ENCODE measurements at regions not wholly inside any gene's neighbourhood (a gene's known extent, or its start where the extent isn't known, plus 50 kb on each side); places are given as distances from the start of the nearest gene placed in this dataset.
"Not testable (repeated sequence)": the region's sequence is repeated elsewhere in the genome, so short reads cannot be mapped to it uniquely, and the experiment has no call there.

- no peak for DNase-seq (ENCODE audit: low read depth in 4 of 4, low spot score in 3 of 4)
Observed at GRCh38 chr3:11739706-11740105, 96.0 kb upstream of the VGLL4 start.

GRCh38 chr3:11739123-11739522 is 95.4 kb upstream of the VGLL4 start:
- DNase-seq (ENCODE audit: low read depth in 4 of 4, low spot score in 3 of 4), result no peak

- DNase-seq (ENCODE audit: low read depth in 4 of 4, low spot score in 3 of 4), result no peak
Observed at GRCh38 chr3:11737742-11738141, 94.0 kb upstream of the VGLL4 start.

GRCh38 chr3:11736136-11736833 is 92.6 kb upstream of the VGLL4 start:
- DNase-seq (ENCODE audit: low read depth in 4 of 4, low spot score in 3 of 4), result no peak

GRCh38 chr3:11735638-11736037 is 91.9 kb upstream of the VGLL4 start:
- no peak for DNase-seq (ENCODE audit: low read depth in 4 of 4, low spot score in 3 of 4)

GRCh38 chr3:11735111-11735510 is 91.4 kb upstream of the VGLL4 start:
- DNase-seq (ENCODE audit: low read depth in 4 of 4, low spot score in 3 of 4), result not testable (repeated sequence)

GRCh38 chr3:11733914-11734313 is 90.2 kb upstream of the VGLL4 start:
- no peak for DNase-seq (ENCODE audit: low read depth in 4 of 4, low spot score in 3 of 4)

GRCh38 chr3:11727207-11727606 is 83.5 kb upstream of the VGLL4 start:
- DNase-seq (ENCODE audit: low read depth in 4 of 4, low spot score in 3 of 4), result no peak

- no peak for DNase-seq (ENCODE audit: low read depth in 4 of 4, low spot score in 3 of 4)
Observed at GRCh38 chr3:11726146-11726545, 82.4 kb upstream of the VGLL4 start.

GRCh38 chr3:11725340-11725641 is 81.6 kb upstream of the VGLL4 start:
- DNase-seq (ENCODE audit: low read depth in 4 of 4, low spot score in 3 of 4), result not testable (repeated sequence)

- no peak for DNase-seq (ENCODE audit: low read depth in 4 of 4, low spot score in 3 of 4)
Observed at GRCh38 chr3:11724615-11725339, 81.1 kb upstream of the VGLL4 start.

- DNase-seq (ENCODE audit: low read depth in 4 of 4, low spot score in 3 of 4), result no peak
Observed at GRCh38 chr3:11721479-11721878, 77.8 kb upstream of the VGLL4 start.

- peak in 1 of 4 donors; percentile 14 for DNase-seq (ENCODE audit: low read depth in 4 of 4, low spot score in 3 of 4)
Observed at GRCh38 chr3:11720917-11721411, 77.2 kb upstream of the VGLL4 start.

GRCh38 chr3:11720304-11720898 is 76.7 kb upstream of the VGLL4 start:
- DNase-seq (ENCODE audit: low read depth in 4 of 4, low spot score in 3 of 4), result peak; percentile 61 to 83 (median 75)

- DNase-seq (ENCODE audit: low read depth in 4 of 4, low spot score in 3 of 4), result peak; percentile 67 to 75 (median 72)
Observed at GRCh38 chr3:11719406-11720303, 75.9 kb upstream of the VGLL4 start.

- peak; percentile 45 to 66 (median 51) for DNase-seq (ENCODE audit: low read depth in 4 of 4, low spot score in 3 of 4)
Observed at GRCh38 chr3:11718637-11719405, 75.1 kb upstream of the VGLL4 start.

GRCh38 chr3:11717768-11718636 is 74.3 kb upstream of the VGLL4 start:
- peak; percentile 32 to 77 (median 68) for DNase-seq (ENCODE audit: low read depth in 4 of 4, low spot score in 3 of 4)

GRCh38 chr3:11717301-11717700 is 73.6 kb upstream of the VGLL4 start:
- DNase-seq (ENCODE audit: low read depth in 4 of 4, low spot score in 3 of 4), result no peak

Measured in right renal pelvis (tissue), 4 donors.